ENCODE measurements at regions not wholly inside any gene's neighbourhood (a gene's known extent, or its start where the extent isn't known, plus 50 kb on each side); places are given as distances from the start of the nearest gene placed in this dataset.

- 86% methylated on average over 2 of the region's 2 CpGs; no CpG with 5 or more reads in 1 of the 2 experiments for WGBS, 2 experiments (ENCODE audit: extremely low coverage in 1 of 2, insufficient coverage in 1 of 2, insufficient read length in 1 of 2, insufficient replicate concordance in 2 of 2, low coverage in 1 of 2, low lambda C conversion rate in 2 of 2, missing lambda C conversion rate in 1 of 2)
- H3K9ac ChIP-seq (replicated peaks in 1 of 4; ENCODE audit: extremely low read depth in 1 of 4, low read depth in 3 of 4, low read length in 3 of 4) = no peak overlapping the region
- no peak for TF ChIP-seq FOSL1 (IDR thresholded peaks at IDR 0.05; ENCODE audit: insufficient read depth, low read depth, low read length)
- no peak for TF ChIP-seq HDAC6 (IDR thresholded peaks at IDR 0.05; ENCODE audit: low read depth, low read length)
Observed at GRCh38 chr9:3058409-3058808, 214.5 kb upstream of the PUM3 start.

More at GRCh38 chr9:3058409-3058808, 214.5 kb upstream of the PUM3 start:
- POLR2A ChIA-PET (ENCODE audit: partially characterized antibody) = no interaction called here
- Histone ChIP-seq H2BK15ac (ENCODE audit: low read length) (no peak overlapping the region), H3K23me2 (ENCODE audit: low read depth, low read length) (no peaks in the 10 kb centered on the region), H3K56ac (replicated peaks; ENCODE audit: insufficient read length, low read depth, low read length) (no peak overlapping the region), H2BK120ac (replicated peaks; ENCODE audit: low read depth, low read length) (no peak overlapping the region), H2BK5ac (ENCODE audit: low read depth, low read length) (no peak overlapping the region), H4K5ac (ENCODE audit: insufficient read length, low read depth, low read length) (no peak overlapping the region), H3K4me3 (ENCODE audit: extremely low read depth in 1 of 4, insufficient read depth in 2 of 4, low read depth in 3 of 4, low read length in 4 of 4) (no peak overlapping the region), H3K79me1 (ENCODE audit: low read depth, low read length) (no peaks in the 10 kb centered on the region), H4K8ac (ENCODE audit: extremely low read depth, insufficient read depth, low read length) (no peak overlapping the region), H3K4ac (replicated peaks; ENCODE audit: insufficient read length, low read depth, low read length) (no peak overlapping the region), H3K14ac (ENCODE audit: insufficient read length) (no peak overlapping the region), H4K91ac (replicated peaks; ENCODE audit: insufficient read length, low read length) (no peak overlapping the region), H3K18ac (ENCODE audit: extremely low read depth, low read length) (no peak overlapping the region), H2BK12ac (ENCODE audit: low read depth, low read length) (no peak overlapping the region), H2AFZ (ENCODE audit: low read length) (no peak overlapping the region), H3K4me1 (replicated peaks in 1 of 4; ENCODE audit: control insufficient read depth in 3 of 4, insufficient read depth in 4 of 4, low read length in 3 of 4) (peaks cover 0 to 3% (median 0%) of the 10 kb centered on the region in 4 experiments; a peak in 2 of 7 replicates), H3K9me3 (ENCODE audit: insufficient read depth in 2 of 2, low read depth in 1 of 2, low read length in 1 of 2) (0 out of 4 replicates have a peak, but pooled peaks cover 0 to 3% of the 10 kb centered on the region in 2 experiments), H3K27me3 (replicated peaks in 1 of 4; ENCODE audit: control insufficient read depth in 3 of 4, extremely low read depth in 1 of 4, insufficient read depth in 3 of 4, low read length in 3 of 4) (no peaks in the 10 kb centered on the region), H3K4me2 (ENCODE audit: insufficient read depth in 1 of 2, low read depth in 2 of 2, low read length in 2 of 2) (no peak overlapping the region), H3K27ac (ENCODE audit: low read depth, low read length) (no peak overlapping the region), H2AK5ac (ENCODE audit: low read depth, low read length) (no peak overlapping the region), H4K20me1 (replicated peaks in 1 of 2; ENCODE audit: control insufficient read depth in 1 of 2, insufficient read depth in 2 of 2, low read length in 2 of 2) (no peaks in the 10 kb centered on the region), H3K23ac (ENCODE audit: insufficient read length) (no peak overlapping the region), H3K36me3 (ENCODE audit: control insufficient read depth in 2 of 4, insufficient read depth in 4 of 4, low read length in 3 of 4) (no peaks in the 10 kb centered on the region), H3K79me2 (ENCODE audit: control insufficient read depth in 1 of 2, insufficient read depth in 2 of 2, low read length in 2 of 2) (no peaks in the 10 kb centered on the region), H2BK20ac (ENCODE audit: low read length) (0 out of 2 replicates have a peak overlapping the region, but pooled peaks have one; percentile 49)
- DNase-seq (ENCODE audit: low read depth in 1 of 2, low spot score in 2 of 2) (no peak), FAIRE-seq (no peak)
- CTCF ChIA-PET (ENCODE audit: partially characterized antibody) = no interaction called here
